HG02763 (cell line): ENCODE measurements at regions not wholly inside any gene's neighbourhood (a gene's known extent, or its start where the extent isn't known, plus 50 kb on each side); places are given as distances from the start of the nearest gene placed in this dataset.

Experiments used
- ATAC-seq: cut with Tn5 transposase; IDR thresholded peaks from one replicate; pipeline ENCODE4 v1.9.1; 2021; ENCODE audit warnings: mild to moderate bottlenecking, moderate library complexity; ENCODE audit not compliant: unreplicated experiment

DNA sequence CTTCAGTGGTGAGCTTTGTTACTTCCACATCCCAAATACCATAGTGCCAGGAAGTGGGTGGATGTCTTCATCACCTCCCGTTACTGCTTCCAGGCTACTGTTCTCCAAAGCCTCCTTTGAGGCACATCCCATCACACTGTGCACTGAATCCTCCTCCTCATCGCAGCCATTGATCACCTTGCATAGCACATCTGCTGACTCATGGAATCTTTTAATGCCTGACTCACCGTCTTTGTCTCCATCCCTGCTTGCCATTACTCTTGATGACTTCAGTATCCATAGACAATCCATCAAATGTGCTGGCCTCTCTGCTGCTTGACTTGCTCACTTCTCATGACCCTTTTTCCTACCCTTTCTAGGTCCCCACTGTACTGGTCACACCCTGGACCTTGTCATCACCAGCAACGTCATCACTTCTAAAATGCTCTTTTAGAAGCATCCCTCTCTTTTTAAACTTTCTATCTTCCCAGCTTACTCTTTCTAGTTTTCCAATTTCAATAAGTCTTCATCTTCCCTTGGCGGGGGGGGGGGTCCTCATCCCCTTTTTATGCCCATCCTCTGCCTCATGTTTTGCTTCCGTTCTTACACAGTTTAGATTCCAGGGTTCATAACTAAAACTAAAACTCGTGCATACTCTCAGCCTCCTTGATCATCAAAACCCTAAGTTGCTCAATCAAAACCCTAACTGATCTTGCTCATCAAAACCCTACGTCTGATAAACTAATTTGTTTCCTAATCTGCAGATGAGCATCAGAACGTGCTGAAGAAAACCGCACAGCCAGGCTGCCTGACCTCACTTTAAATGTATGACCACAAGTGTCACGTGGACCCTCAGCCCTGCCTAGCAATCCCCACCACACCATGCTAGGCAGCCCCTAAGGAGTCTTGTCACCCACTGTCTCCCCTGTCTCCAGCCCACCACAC lies 289.7 kb upstream of the ZFHX3 start:
- no peak for ATAC-seq

DNA sequence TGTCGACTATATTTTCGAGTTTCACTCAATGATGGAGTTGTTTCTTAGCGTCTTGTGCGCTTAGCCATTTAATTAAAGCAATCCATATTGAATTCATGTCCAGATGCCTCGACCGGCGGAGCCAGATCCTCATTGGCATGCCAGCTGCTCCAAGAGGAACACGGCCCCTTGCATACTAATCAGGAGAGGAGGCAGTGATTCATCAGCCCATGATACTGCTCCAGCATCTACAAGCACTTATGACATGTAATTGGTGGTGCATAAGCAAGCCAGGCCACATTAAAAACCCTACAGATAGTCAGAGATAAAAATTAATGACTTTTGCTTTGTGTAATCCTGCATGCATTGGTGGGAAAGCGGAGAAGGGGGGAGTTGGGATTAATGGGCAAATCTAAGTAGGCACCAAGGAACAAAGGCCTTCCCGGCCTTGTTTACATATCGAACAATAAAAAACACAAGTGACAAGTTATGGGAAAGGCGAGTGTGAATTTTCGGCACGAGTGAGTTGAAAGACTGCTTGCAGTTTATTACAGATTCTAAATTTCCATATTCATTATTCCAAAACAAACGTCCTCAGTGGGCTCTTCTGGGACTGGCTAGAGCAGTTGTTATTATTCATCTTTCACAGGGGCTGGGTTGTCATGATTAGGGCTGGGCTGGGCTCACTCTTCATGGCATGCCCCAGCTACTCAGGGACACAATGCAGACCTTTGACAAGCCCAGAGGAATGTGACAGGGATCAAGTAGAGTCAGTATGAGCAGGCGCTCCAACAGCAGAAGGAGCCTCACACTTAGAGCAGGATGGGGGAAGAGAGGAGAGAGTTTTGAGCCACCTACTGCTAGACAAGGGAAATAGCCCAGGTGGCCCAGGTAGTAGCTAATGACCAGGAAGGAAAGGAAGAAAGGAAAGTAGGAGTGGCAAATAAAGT lies 281.7 kb upstream of the ZFHX3 start:
- ATAC-seq = no peak

DNA sequence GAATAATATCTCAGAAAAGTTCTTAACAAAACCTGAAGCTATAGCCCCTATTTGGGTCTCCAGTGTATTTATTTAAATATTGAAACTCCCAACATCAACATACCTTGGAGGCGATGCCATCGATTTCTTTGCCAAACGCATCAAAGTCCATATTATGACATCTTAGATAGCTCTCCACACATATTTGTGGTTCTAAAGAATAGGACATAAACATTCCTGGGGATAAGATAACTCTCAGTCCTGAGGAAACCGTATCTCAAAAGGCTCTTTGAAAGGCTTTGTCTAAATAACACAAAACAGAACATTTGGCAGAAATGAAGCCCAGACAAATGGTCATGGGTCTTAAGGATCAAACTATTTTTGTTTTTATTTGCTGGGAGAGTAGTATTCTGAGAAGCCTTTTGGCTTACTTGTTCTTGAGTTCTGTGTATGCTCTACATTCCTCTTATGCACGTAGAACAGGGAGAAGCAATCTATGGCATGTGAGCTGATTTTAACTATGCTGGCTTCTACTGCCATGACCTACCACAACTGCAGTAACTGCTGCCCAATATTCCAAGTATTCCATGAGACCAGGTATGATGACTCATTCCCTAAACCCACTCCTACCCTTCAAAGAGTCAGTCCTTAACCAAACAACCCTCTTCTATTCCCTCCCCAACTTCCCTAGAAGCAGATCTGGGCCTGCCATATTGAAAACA lies 279.0 kb upstream of the ZFHX3 start:
- ATAC-seq = no peak

DNA sequence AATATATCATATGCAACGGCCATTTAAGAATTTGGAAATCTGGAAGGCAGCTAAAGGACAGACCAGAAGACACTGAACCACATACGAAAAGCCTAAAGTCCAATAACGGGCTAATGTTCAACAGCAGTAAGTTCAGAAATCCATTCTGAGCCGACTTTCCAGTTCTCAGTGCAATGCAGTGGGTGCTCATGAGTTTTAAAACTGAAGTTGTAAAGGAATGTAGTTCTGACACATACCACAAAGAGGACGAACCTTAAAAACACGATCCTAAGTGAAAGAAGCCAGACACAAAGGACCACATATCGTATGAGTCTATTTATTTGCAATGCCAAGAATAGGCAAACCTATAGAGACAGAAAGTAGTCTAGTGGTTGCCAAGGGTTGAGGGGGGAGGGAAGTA lies 278.3 kb upstream of the ZFHX3 start:
- no peak for ATAC-seq

DNA sequence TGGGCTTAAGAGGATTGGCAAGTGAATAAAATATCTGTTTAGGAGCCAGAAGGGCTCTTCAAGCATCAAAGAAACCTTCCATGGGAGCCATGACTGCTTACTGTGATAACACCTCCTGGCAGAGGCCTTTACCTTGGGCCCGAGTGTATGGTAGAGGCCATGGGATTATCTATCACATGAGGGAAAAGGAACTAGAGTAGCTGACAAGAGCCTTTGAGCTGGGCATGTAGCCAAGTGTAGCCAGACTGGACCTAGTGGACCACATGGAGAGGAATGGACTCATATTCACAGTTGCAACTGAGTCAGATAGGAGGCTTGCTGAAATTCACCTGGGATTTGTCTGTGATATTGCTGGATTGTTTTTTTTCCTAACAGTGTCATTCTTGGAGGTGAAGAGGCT lies 276.0 kb upstream of the ZFHX3 start:
- no peak for ATAC-seq

DNA sequence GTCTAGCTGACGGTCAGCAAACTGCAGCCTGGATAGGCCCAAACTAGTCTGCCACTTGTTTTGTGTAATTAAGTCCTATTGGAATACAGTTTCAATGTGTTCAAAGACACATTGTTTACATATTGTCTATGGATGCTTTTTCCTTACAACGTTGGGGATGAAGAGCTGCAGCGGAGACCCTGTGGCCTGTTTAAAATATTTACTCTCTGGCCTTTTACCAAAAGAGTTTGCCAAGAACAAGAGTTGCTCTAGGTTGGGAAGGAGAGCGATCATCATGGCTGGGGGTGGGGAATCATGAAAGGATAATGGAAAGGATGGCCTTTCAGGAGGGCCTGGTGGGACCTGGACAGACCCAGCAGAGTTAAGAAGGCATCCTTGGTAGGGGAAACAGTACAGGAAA lies 274.9 kb upstream of the ZFHX3 start:
- ATAC-seq = no peak

DNA sequence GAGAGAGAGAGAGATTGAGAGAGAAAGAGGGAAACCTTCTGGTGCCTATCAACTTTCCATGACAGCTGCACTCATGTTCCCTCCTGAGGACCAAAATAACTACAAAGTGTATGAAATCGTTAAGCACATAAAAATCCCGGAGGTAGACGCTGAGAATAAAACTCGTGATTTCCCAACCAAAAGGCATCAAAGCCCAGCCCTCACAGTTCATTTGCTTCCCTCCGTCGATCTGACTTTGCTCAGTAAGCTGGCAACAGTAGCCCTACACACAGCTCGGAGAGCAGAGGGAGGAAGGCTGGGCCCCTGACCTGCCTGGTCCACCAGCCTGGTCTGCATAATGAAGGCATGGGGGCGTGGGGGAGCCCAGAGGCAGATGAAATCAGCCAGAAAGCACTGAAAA lies 273.9 kb upstream of the ZFHX3 start:
- no peak for ATAC-seq

DNA sequence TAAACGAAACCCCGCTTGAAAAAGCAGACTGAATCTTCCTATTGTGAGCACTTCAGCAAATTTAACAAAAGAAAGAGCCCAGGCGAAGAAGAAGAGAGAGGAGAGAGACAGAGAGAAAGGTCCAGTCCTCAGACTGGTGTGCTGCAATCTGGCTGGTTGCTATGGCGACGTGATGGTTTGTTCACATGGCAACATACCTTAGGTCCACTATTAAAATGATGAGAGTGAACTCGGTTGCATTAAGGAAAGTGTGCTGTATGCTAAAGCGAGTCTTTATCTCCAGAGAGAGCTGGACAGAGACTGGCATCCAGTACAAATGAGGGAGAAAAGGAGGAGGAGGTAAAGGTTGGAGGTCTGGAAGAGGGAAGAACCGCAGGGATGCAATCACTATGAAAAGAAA lies 271.8 kb upstream of the ZFHX3 start:
- ATAC-seq = no peak

DNA sequence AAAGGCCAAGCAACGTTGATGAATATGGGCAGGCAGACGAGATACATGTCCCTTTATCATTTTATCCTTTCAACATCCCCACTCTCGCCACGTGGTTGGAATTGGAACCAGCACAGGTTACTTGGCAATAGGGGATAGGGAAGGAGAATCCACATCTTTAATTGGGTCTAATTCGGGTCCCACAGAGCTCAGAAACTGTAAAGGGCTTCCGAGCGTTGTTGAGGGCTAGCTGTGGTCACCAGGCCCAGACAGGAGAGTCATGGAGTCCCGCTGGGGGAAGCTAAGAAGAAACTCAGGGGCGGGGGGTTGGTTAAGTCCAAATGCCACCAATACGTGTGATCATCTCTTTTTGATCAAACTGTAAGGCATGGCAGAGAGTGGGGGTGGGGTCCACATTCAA lies 271.3 kb upstream of the ZFHX3 start:
- ATAC-seq = no peak

DNA sequence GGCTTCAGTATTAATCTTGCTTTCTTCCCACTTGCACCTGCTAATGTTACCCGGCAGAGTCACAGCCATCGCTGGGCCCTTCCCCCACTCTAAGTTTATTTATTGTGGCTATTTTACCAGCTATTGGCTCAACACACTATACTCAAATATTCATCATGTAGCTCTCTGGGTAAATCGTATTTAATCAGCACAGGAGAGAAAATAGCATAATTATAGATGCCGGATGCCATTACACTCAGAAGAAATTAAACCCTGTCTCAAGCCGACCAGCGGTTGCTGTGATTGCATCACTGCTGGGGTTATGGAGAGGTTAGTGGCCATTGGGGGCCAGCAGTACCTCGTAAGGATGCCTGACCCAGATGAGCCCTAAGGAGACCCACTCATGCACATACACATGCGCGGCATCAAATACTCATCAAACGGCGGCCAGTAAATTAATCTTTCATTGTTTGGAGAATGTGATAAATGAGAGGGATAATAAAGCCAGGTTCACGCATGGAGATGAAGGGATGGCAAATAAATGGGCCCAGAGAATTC lies 269.5 kb upstream of the ZFHX3 start:
- no peak for ATAC-seq

DNA sequence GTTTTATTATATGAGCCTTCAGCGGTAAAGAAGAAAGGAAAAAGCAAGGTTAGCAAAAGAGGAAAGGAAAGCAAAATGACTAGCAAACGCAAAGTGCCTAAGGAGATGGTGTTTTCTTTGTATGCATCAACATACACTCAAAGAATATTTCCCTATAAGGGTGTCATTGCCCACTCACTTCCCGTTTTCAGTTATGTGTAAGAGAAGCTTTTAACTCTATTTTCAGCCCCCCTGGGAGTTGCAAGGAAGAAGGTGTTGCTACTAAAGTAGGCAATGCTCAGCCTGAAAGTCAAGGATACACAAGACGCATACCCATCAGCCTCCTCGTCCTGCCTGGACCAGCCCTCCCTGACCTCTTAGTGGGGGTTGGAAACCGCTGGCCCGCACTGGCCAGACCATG lies 267.7 kb upstream of the ZFHX3 start:
- ATAC-seq = peak; percentile 87

DNA sequence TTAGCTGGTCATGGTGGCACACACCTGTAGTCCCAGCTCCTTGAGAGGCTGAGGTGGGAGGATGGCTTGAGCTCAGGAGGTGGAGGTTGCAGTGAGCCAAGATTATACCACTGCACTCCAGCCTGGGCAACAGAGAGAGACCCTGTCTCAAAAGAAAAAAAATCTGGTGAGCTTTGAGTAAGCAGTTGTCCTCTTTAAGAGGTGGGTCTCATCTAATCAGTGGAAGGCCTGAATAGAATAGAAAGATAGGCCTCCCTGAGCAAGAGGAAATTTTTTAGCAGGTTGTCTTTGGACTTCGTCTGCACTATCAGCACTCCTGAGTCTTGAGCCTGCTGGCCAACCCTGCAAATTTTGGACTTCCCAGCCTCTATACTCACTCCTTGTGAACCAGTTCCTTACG lies 266.0 kb upstream of the ZFHX3 start:
- no peak for ATAC-seq

DNA sequence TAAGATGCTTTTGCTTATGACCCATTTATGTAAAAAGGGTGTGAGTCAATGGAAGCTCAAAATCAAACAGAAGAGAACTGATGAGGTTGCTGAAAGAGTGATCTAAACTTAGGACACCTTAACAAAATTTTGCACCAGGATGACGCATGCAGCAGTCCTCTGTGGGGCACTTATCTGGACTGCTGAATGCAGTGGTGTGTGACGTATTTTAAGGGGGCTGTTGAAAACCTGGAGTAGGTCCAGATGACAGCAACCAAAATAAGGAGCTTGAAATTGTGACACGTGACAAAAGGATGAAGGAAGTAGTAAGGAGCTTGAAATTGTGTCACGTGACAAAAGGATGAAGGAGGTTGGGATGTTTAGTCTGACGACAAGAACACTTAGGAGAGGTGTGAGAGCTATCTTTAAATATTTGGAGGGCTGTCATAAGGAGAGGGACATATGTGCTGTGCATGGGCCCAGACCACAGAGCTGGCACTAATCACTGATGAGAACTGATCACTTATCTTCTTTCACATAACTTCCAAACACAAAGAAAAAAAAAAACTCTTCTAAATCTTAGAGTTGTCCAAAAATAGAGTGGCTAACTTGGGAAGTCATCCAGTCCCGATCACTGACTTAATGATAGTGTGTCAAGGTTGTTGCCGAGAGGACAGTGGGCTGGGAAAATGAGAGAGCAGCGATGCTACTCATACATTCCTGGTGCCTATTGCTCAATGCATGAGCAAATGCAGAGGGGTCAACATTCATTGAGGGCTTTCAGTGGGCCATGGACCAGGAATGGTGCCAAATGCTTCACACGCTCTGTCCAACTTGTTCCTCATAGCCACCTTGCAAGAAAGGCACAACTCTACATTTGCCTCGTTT lies 264.2 kb upstream of the ZFHX3 start:
- no peak for ATAC-seq

DNA sequence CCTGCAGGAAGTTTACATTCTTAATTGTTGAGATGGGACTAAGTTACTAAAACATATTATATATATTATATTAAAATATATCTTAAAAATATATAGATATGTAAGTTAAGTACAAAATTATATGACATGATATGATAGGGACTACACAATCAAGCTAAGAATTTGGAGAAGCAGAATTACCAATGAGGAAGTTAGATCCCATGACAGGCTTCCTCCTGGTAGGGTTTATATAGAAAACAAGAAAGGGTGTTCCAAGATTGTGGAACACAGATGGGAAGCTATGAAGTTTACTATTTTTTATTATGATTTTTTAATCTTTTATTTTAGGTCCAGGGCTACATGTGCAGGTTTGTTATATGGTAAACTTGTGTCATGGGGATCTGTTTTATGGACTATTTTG lies 260.8 kb upstream of the ZFHX3 start:
- no peak for ATAC-seq

DNA sequence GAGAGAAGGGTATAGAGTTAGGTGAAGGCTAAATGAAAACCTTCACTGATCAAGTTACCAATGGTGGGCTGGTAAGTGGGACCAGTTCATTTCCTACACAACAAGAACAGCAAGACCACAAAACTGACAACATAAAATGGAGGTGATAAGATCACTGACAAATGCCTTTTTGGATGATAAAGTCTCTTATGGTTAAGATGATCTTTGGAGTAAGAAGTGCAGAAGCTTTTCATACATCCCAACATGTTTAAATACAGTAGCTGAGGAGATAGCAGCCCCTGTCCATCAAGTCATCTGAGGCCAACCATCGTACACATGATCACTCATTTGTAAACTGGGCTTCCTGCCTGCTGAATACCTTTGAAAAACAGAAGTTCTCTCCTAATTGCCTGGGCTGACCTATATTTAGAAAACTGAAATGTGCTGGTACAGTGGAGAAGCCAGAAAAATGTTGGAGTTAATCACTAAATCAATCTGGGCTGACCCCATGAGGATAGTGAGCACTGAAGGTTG lies 259.0 kb upstream of the ZFHX3 start:
- ATAC-seq = no peak

DNA sequence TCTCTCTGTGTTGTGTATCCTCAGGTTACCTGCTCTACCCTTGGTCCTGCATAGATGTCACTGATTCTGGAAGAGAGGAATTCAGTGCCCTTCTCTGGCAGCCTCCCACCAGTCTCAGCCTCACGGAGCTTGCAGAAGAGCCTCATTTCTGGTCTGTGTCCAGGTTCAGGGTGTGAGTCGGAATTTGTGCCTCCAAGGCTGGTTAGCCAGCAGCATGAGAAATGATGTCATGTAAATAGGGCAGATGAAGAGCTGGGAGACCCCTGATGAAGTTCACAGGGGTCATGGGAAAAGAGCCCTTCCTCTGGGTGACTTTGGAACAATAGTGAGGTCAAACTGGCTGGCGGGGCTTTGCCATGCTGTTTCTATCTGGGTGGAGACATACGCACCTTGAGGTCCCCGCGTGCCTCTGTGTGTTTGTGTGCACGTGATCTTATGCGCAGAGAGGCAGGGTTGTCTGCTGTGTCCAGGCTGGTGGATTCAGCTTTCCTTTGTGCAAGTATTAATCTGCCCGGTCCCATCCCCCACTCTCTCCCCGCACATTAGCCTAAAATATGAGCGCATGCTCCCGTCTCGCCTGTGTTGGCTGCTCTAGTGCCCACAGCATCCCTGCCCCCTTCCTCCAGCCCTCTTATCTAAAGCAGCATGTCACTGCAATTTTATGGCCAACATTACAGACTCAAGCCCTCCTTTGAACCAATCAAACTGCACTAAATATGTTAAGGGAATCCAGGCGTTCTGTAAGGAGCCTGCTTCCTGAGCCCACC lies 256.3 kb upstream of the ZFHX3 start:
- no peak for ATAC-seq

DNA sequence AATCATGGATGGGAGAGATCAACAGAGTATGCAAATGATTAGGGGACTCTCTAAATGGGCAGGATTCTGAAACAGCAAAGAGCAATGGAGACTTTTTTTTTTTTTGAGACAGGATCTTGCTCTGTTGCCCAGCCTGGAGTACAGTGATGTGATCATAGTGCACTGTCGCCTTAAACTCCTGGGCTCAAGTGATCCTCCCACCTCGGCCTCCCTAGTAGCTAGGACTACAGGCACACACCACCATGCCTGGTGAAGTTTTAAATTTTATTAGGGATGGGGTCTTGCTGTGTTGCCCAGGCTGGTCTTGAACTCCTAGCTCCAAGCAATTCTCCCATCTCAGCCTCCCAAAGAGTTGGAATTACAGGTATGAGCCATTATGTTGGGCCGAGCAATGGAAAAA lies 255.0 kb upstream of the ZFHX3 start:
- ATAC-seq = no peak

DNA sequence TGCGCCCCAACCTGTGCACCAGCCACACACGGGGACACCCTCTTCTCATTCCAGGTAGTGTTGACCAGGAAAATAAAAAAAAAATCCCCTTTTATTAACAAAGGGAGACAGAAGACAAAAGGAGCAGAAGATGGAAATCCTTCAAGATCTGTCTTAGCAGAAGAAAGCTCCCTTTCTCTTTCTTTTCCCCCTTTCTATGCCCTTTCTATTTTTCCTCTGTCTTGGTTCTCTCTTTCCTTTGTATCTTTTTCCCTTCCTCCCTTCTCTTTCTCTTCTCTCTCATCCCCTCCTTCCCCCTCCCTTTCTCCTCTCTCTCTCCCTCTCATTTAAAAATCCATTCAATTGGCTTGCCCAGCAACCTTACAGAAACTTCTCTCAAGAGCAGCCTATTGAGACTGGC lies 254.1 kb upstream of the ZFHX3 start:
- ATAC-seq = no peak

DNA sequence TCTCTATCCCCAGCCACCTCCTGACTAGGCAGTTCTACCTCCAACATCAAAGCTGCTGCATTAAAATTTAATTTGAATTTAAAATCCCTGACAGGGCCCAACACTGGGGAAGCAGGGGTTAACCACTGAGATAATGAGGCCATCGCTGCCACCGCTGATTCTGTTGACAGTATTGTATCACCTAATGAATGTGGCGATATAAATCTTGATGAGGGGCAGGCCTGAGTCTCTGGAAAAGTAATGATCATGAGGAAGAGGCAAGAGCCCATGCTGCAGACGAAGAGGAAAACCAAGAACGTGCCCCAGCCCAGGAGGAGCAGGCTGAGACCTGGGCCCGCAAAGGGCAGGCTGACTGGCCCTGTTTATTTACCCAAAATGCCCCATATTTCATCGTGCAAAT lies 251.4 kb upstream of the ZFHX3 start:
- no peak for ATAC-seq
